GM10248 (cell line): ENCODE measurements at regions not wholly inside any gene's neighbourhood (a gene's known extent, or its start where the extent isn't known, plus 50 kb on each side); places are given as distances from the start of the nearest gene placed in this dataset.

Experiments
- CTCF ChIA-PET: fragments of 300-600 bp; sonication (Branson Sonifier 250); formaldehyde crosslinking; extraction: SDS; loops from one replicate; lab custom pipeline; 2021; ENCODE audit warnings: antibody characterized with exemption; lab: Yijun Ruan, JAX
- POLR2A ChIA-PET: fragments of 350-650 bp; sonication (Branson Sonifier 250); formaldehyde crosslinking; extraction: SDS; loops from one replicate; lab custom pipeline; 2020; ENCODE audit warnings: antibody characterized with exemption; lab: Yijun Ruan, JAX
- DNase-seq: peaks from one replicate; pipeline ENCODE4 v3.0.0; 2012; ENCODE audit errors: extremely low spot score
- CTCF ChIP-seq: IDR thresholded peaks from 2 replicates; pipeline ENCODE4 v1.5.1; 2012; ENCODE audit warnings: mild to moderate bottlenecking, low read depth; ENCODE audit errors: extremely low read depth, missing control alignments, control extremely low read depth

- POLR2A ChIA-PET = no interaction called here
- CTCF ChIA-PET = interaction anchor here (1.4 kb wide), 1 partner anchor 37 kb away, joined by 3 read pairs; no protein-coding TSS in a partner anchor
- DNase-seq = no peak
- no peak for TF ChIP-seq CTCF
Measured at GRCh38 chr14:87579036-87579435, 413.9 kb downstream of the GALC start.

DNA sequence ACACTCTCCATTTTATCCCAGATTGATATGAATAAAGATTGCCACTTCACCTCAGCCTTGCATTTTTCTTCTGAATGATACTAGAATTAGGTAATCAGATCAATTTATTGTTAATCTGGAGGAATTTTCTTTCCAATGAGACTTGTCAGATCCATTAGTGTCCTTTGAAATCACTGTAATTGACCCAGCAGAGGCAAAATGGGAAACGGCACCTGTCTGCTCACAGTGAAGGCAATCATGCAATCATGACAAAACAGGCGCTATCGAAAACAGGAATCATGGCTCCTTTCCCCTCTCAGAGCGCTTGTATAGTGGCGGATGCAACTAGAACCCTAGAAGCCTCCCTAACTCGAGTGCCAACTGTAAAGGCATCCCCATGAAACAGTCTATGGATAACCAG lies 417.6 kb downstream of the GALC start:
- DNase-seq = no peak
- ChIA-PET CTCF (no interaction called here), POLR2A (no interaction called here)
- TF ChIP-seq CTCF = no peak

- ChIA-PET CTCF (no interaction called here), POLR2A (no interaction called here)
- TF ChIP-seq CTCF = no peak
- no peak for DNase-seq
Measured at GRCh38 chr14:87573591-87573990, 419.4 kb downstream of the GALC start.

GRCh38 chr14:87567618-87568295 lies 425.2 kb downstream of the GALC start:
- DNase-seq = no peak
- TF ChIP-seq CTCF = no peak
- CTCF ChIA-PET = interaction anchor here (1.6 kb wide), 1 partner anchor 9 kb away, joined by 5 read pairs; no protein-coding TSS in a partner anchor
- POLR2A ChIA-PET = no interaction called here

- ChIA-PET CTCF (interaction anchor here (1.6 kb wide), 1 partner anchor 10 kb away, joined by 5 read pairs; no protein-coding TSS in a partner anchor), POLR2A (no interaction called here)
- TF ChIP-seq CTCF = no peak
- no peak for DNase-seq
Measured at GRCh38 chr14:87566991-87567390, 426.0 kb downstream of the GALC start.

DNA sequence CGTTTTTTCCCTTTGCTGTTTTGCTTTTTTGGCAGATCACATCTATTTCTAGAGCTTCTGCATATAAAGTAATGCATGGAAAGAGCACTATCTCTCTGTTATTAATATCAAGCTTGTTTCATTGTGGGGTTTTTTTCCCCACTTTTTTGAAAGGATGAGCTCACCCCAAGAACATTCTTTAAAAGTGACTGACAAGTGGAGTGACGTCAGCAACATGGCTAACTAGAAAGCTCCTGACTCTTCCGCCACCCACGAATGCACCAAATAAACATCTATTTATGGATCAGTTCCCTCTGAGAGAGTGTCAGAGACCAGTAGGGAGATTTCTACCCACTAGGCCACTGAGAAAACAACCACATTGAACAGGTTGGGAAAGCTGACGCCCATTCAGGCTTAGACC lies 445.4 kb downstream of the GALC start:
- CTCF ChIA-PET = interaction anchor here (0.9 kb wide), 1 partner anchor 258 kb away, joined by 3 read pairs; no protein-coding TSS in a partner anchor
- no peak for TF ChIP-seq CTCF
- no peak for DNase-seq
- POLR2A ChIA-PET = no interaction called here

GRCh38 chr14:87542288-87542687 lies 450.7 kb downstream of the GALC start:
- CTCF ChIA-PET = interaction anchor here (1.6 kb wide), 1 partner anchor 9 kb away, joined by 6 read pairs; no protein-coding TSS in a partner anchor
- no peak for DNase-seq
- POLR2A ChIA-PET = no interaction called here
- no peak for TF ChIP-seq CTCF
